Prostate gland (tissue), 2 donors: ENCODE measurements at regions not wholly inside any gene's neighbourhood (a gene's known extent, or its start where the extent isn't known, plus 50 kb on each side); places are given as distances from the start of the nearest gene placed in this dataset.

Experiments
- POLR2A ChIP-seq: fragments of 450-650 bp; IDR thresholded peaks from one replicate; pipeline ENCODE4 v1.6.1; 2016; ENCODE audit warnings: antibody characterized with exemption, mild to moderate bottlenecking
- TF ChIP-seq, protein P1 (sequence below), 4 experiments: fragments of 200-600 bp in 2 of 4; fragments of 450-650 bp in 2 of 4; sonication (generic) in 2 of 4; IDR thresholded peaks; 1 replicate in 3 of 4; 2 replicates in 1 of 4; pipeline ENCODE4 v1.5.1; 2016 to 2019; ENCODE audit warnings: antibody characterized with exemption in 4 of 4, mild to moderate bottlenecking in 2 of 4, moderate library complexity in 2 of 4

DNA sequence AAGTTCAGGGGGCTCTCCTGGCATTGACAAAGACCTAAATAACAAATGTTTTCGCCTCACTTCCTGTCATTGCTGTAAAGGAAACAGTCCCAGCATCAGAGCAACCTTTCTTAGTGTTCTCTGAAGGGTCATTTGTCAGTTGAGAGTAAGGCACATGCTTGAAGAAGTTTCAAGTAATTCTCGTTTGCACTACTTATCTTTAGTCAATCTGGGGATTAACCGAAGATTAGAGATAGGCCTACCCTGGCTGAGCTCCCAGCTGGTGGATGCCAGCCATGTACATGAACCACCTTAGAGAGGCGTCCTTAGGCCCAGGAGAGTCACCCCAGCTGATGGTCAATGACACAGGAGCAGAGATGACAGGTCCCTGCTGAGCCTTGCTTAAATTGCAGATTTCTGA lies 189.9 kb upstream of the PGRMC2 start:
- TF ChIP-seq, protein P1, sequence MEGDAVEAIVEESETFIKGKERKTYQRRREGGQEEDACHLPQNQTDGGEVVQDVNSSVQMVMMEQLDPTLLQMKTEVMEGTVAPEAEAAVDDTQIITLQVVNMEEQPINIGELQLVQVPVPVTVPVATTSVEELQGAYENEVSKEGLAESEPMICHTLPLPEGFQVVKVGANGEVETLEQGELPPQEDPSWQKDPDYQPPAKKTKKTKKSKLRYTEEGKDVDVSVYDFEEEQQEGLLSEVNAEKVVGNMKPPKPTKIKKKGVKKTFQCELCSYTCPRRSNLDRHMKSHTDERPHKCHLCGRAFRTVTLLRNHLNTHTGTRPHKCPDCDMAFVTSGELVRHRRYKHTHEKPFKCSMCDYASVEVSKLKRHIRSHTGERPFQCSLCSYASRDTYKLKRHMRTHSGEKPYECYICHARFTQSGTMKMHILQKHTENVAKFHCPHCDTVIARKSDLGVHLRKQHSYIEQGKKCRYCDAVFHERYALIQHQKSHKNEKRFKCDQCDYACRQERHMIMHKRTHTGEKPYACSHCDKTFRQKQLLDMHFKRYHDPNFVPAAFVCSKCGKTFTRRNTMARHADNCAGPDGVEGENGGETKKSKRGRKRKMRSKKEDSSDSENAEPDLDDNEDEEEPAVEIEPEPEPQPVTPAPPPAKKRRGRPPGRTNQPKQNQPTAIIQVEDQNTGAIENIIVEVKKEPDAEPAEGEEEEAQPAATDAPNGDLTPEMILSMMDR (IDR thresholded peaks at IDR 0.05): no peak
- TF ChIP-seq POLR2A: no peak
